ENCODE measurements at regions not wholly inside any gene's neighbourhood (a gene's known extent, or its start where the extent isn't known, plus 50 kb on each side); places are given as distances from the start of the nearest gene placed in this dataset.
A peak's percentile ranks its signal among the peaks of the same experiment; 100 is the strongest.

DNA sequence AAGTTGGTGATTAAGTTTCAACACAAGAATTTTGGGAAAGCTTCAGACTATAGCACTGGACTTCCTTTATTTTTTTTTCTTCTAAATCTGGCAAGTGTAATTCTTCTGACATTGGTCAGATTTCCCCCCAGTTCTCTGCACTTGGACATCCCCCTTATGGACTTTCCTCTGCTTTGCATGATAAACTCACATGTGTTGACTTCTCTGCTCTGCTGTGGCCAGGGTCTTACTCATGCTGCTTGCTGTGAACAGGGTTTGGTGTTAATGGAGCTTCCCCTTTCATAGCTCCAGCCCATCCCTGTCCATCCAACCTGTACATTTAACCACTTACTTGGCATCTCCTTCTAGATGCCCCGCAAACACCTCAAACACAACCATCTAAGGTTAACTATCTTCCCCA is 70.5 kb upstream of the SPATA13 start:
- Histone ChIP-seq H3K4me1 (ENCODE audit: control insufficient read depth, insufficient read depth, low read length) (peaks cover 43% of the 10 kb centered on the region), H3K27ac (ENCODE audit: insufficient read depth, low read depth, low read length, poor library complexity, severe bottlenecking) (no peak overlapping the region), H3K36me3 (ENCODE audit: control insufficient read depth, insufficient read depth, low read length) (no peaks in the 10 kb centered on the region), H3K4me3 (ENCODE audit: insufficient read depth, low read depth, low read length) (no peak overlapping the region), H3K27me3 (ENCODE audit: control insufficient read depth, insufficient read depth, low read length, poor library complexity, severe bottlenecking) (no peaks in the 10 kb centered on the region), H3K9me3 (ENCODE audit: control insufficient read depth, low read length) (no peaks in the 10 kb centered on the region)
- WGBS, 2 experiments: 99 to 100% methylated on average over 1 of the region's 1 CpG

DNA sequence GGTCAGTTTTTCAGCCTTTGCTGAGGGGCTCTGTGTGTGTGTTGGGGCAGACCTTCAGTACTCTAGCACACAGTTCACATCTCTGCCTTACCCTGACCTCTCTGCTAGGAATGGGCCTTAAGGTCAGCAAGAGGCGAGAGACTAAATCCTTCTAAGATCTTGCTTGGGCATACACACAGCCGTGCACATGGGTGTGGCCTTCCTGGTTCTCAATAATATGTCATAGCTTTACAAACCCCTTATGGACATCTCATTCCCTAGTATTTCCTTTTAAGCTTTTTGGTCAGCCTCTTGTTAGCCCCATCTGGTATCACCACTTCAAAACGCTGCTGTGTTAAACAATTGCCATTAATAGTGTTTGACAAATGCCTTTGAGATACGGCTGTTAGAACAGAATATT is 69.4 kb upstream of the SPATA13 start:
- WGBS, 2 experiments: 94 to 96% methylated on average over 4 of the region's 4 CpGs
- H3K4me3 ChIP-seq (ENCODE audit: insufficient read depth, low read depth, low read length): no peak overlapping the region

DNA sequence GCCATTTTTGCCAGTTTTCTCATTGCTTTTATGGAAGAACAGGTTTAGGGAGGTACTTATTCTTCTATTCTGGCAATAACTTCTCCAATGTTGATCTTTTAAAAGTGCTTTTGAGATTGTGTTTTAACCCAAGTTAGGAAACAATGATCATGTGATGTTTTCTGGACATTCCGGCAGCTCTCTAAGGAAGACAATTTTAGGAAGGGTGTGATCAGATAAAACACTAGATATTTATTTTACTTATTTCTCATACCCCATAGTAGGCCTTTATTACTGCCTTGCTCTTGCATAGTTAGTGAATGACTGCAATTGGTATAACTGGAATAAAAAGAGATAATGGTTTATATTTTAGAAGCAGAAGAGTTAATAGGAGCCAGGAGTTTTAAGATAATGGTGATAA is 68.4 kb upstream of the SPATA13 start:
- 80% methylated on average over 1 of the region's 1 CpG; no CpG with 5 or more reads in 1 of the 2 experiments for WGBS, 2 experiments
- Histone ChIP-seq H3K4me1 (ENCODE audit: control insufficient read depth, insufficient read depth, low read length) (peaks cover 23% of the 10 kb centered on the region), H3K27me3 (ENCODE audit: control insufficient read depth, insufficient read depth, low read length, poor library complexity, severe bottlenecking) (no peaks in the 10 kb centered on the region), H3K4me3 (ENCODE audit: insufficient read depth, low read depth, low read length) (no peak overlapping the region), H3K9me3 (ENCODE audit: control insufficient read depth, low read length) (no peaks in the 10 kb centered on the region), H3K27ac (ENCODE audit: insufficient read depth, low read depth, low read length, poor library complexity, severe bottlenecking) (no peak overlapping the region), H3K36me3 (ENCODE audit: control insufficient read depth, insufficient read depth, low read length) (no peaks in the 10 kb centered on the region)

More for the DNA sequence above, 69.4 kb upstream of the SPATA13 start:
- H3K27me3 ChIP-seq (ENCODE audit: control insufficient read depth, insufficient read depth, low read length, poor library complexity, severe bottlenecking): no peaks in the 10 kb centered on the region
- H3K27ac ChIP-seq (ENCODE audit: insufficient read depth, low read depth, low read length, poor library complexity, severe bottlenecking): no peak overlapping the region
- H3K36me3 ChIP-seq (ENCODE audit: control insufficient read depth, insufficient read depth, low read length): no peaks in the 10 kb centered on the region
- H3K9me3 ChIP-seq (ENCODE audit: control insufficient read depth, low read length): no peaks in the 10 kb centered on the region
- H3K4me1 ChIP-seq (ENCODE audit: control insufficient read depth, insufficient read depth, low read length): peaks cover 33% of the 10 kb centered on the region

DNA sequence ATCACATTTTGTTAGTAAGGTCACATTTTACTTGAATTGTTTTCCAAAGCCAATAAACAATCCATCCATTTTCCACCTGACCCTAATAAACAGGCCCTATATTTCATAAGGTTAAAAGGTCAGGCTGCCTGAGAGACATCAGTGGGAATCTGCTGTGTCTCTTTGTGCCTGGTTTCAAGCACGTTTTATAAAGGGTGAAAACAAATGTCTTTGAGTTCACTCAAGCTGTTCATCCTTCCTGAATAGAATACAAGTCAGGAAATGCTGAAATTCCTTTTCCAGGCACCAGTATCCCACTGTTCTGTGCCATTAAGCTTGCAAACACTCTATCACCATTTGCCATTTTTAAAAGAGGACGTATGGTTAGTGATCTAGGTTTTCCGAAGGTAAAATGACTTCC is 67.5 kb upstream of the SPATA13 start:
- H3K36me3 ChIP-seq (ENCODE audit: control insufficient read depth, insufficient read depth, low read length): no peaks in the 10 kb centered on the region
- WGBS, 2 experiments: 38 to 43% methylated on average over 3 of the region's 3 CpGs
- H3K27ac ChIP-seq (ENCODE audit: insufficient read depth, low read depth, low read length, poor library complexity, severe bottlenecking): peak overlapping the region; percentile 67
- no peaks in the 10 kb centered on the region for H3K27me3 ChIP-seq (ENCODE audit: control insufficient read depth, insufficient read depth, low read length, poor library complexity, severe bottlenecking)
- H3K4me3 ChIP-seq (ENCODE audit: insufficient read depth, low read depth, low read length): no peak overlapping the region
- H3K4me1 ChIP-seq (ENCODE audit: control insufficient read depth, insufficient read depth, low read length): peaks cover 16% of the 10 kb centered on the region
- H3K9me3 ChIP-seq (ENCODE audit: control insufficient read depth, low read length): no peaks in the 10 kb centered on the region

DNA sequence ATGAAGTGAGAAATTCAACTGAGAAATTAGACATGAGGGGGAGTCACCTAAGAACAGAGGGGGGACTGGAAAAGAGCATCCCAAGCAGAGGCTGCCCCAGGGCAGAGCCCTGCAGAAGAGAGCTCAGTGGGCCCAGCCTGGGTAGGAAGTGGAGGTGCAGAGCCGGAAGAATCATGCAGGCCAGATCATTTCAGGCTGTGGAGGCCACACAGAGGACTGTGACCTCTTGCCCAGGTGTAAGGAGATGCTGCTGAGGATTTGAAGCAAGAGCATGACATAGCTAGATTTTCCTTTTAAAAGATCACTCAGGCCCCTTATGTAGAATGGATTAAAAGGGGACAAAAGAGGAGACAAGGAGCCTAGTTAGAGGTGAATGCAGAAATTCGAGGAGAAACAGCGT is 63.9 kb upstream of the SPATA13 start:
- H3K27ac ChIP-seq (ENCODE audit: insufficient read depth, low read depth, low read length, poor library complexity, severe bottlenecking): no peak overlapping the region
- no peaks in the 10 kb centered on the region for H3K9me3 ChIP-seq (ENCODE audit: control insufficient read depth, low read length)
- peaks cover 21% of the 10 kb centered on the region for H3K4me1 ChIP-seq (ENCODE audit: control insufficient read depth, insufficient read depth, low read length)
- 86 to 87% methylated on average over 3 of the region's 3 CpGs for WGBS, 2 experiments
- no peaks in the 10 kb centered on the region for H3K36me3 ChIP-seq (ENCODE audit: control insufficient read depth, insufficient read depth, low read length)
- no peak overlapping the region for H3K4me3 ChIP-seq (ENCODE audit: insufficient read depth, low read depth, low read length)
- H3K27me3 ChIP-seq (ENCODE audit: control insufficient read depth, insufficient read depth, low read length, poor library complexity, severe bottlenecking): no peaks in the 10 kb centered on the region

DNA sequence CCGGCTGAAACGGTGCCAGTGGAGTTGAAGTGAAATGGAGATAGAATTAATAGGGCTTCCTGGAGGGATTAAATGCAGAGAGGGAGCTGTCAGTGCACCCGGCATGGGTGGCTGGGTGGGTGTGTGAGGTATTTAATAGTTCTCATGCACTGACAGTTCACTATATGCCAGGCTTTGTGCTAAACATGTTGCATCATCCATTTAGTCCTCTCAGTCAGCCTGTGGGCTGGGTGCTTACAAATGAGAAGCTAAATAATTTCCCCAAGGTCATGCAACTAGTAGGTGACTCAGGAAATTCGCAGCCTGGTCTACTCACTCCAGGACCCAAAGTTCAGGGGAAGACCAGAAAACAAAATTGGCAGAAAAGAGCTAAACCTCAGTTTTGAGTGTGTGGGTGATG is 63.5 kb upstream of the SPATA13 start:
- Histone ChIP-seq H3K27me3 (ENCODE audit: control insufficient read depth, insufficient read depth, low read length, poor library complexity, severe bottlenecking) (no peaks in the 10 kb centered on the region), H3K27ac (ENCODE audit: insufficient read depth, low read depth, low read length, poor library complexity, severe bottlenecking) (no peak overlapping the region), H3K4me3 (ENCODE audit: insufficient read depth, low read depth, low read length) (no peak overlapping the region), H3K4me1 (ENCODE audit: control insufficient read depth, insufficient read depth, low read length) (peaks cover 18% of the 10 kb centered on the region), H3K9me3 (ENCODE audit: control insufficient read depth, low read length) (no peaks in the 10 kb centered on the region), H3K36me3 (ENCODE audit: control insufficient read depth, insufficient read depth, low read length) (no peaks in the 10 kb centered on the region)
- WGBS, 2 experiments: 84 to 85% methylated on average over 4 of the region's 4 CpGs

DNA sequence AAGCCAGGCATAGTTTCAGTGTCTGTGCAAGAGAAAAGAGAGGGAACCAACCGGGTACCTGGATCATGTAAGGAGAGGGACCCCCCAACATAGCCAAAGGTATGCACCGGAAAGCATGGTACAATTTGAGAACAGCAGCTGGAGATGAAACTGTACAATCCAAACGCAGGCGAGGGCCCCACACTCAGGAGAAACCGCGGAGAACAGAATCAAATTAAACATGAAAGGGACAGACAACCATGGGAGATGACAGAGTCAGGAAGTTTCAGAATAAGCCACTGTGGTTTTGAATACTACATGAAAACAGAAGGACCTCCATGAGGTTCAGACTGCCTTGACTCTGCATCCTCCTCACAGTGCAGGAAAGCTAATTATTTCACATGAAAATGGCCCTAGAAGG is 62.9 kb upstream of the SPATA13 start:
- H3K27ac ChIP-seq (ENCODE audit: insufficient read depth, low read depth, low read length, poor library complexity, severe bottlenecking): no peak overlapping the region
- 91 to 92% methylated on average over 6 of the region's 6 CpGs for WGBS, 2 experiments
- H3K9me3 ChIP-seq (ENCODE audit: control insufficient read depth, low read length): no peaks in the 10 kb centered on the region
- H3K4me3 ChIP-seq (ENCODE audit: insufficient read depth, low read depth, low read length): no peak overlapping the region
- H3K4me1 ChIP-seq (ENCODE audit: control insufficient read depth, insufficient read depth, low read length): peaks cover 12% of the 10 kb centered on the region
- no peaks in the 10 kb centered on the region for H3K36me3 ChIP-seq (ENCODE audit: control insufficient read depth, insufficient read depth, low read length)
- H3K27me3 ChIP-seq (ENCODE audit: control insufficient read depth, insufficient read depth, low read length, poor library complexity, severe bottlenecking): no peaks in the 10 kb centered on the region

DNA sequence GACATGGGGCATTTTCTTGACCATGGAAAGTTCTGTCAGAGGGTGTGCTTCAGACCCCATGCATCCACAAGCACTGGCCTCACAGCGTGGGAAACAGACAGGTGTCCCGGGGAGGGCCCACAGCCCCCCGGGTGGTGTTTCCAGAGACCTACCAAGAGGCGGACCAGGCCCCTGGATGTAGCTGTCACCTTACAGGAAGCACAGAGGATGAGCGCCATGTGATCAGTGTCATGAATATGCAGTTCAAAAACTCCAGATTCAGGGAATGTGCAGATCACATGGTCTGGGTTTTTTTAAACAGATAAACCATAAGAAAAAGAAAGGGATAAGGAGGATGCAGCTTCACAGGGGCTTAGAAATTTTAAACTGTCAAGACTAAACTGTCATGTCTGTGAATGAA is 61.0 kb upstream of the SPATA13 start:
- no peak overlapping the region for H3K4me3 ChIP-seq (ENCODE audit: insufficient read depth, low read depth, low read length)
- H3K27ac ChIP-seq (ENCODE audit: insufficient read depth, low read depth, low read length, poor library complexity, severe bottlenecking): no peak overlapping the region
- no peaks in the 10 kb centered on the region for H3K9me3 ChIP-seq (ENCODE audit: control insufficient read depth, low read length)
- 91 to 93% methylated on average over 5 of the region's 5 CpGs for WGBS, 2 experiments
- no peaks in the 10 kb centered on the region for H3K36me3 ChIP-seq (ENCODE audit: control insufficient read depth, insufficient read depth, low read length)
- peaks cover 7% of the 10 kb centered on the region for H3K4me1 ChIP-seq (ENCODE audit: control insufficient read depth, insufficient read depth, low read length)
- H3K27me3 ChIP-seq (ENCODE audit: control insufficient read depth, insufficient read depth, low read length, poor library complexity, severe bottlenecking): no peaks in the 10 kb centered on the region

DNA sequence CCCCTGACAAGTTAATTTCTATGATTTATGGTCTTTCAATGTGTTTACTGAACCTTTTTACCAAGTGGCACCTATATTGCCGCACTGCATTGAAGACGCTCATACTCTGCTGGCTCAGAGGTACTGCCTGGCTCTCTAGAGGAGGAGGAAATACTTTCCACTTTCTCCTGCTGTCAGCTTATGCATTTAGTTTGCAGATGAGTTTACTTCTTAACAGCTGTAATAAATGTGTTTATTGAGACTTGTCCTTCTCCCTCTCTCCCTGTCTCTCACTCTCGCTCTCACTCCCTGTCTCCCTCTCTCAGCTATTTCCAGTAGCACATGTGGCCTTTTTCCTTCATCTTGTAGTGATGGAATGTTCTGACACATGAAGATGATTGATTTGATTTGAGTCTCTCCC is 60.3 kb upstream of the SPATA13 start:
- Histone ChIP-seq H3K4me1 (ENCODE audit: control insufficient read depth, insufficient read depth, low read length) (peaks cover 10% of the 10 kb centered on the region), H3K4me3 (ENCODE audit: insufficient read depth, low read depth, low read length) (no peak overlapping the region), H3K9me3 (ENCODE audit: control insufficient read depth, low read length) (no peaks in the 10 kb centered on the region), H3K27me3 (ENCODE audit: control insufficient read depth, insufficient read depth, low read length, poor library complexity, severe bottlenecking) (no peaks in the 10 kb centered on the region), H3K27ac (ENCODE audit: insufficient read depth, low read depth, low read length, poor library complexity, severe bottlenecking) (no peak overlapping the region), H3K36me3 (ENCODE audit: control insufficient read depth, insufficient read depth, low read length) (no peaks in the 10 kb centered on the region)
- WGBS, 2 experiments: 90 to 94% methylated on average over 3 of the region's 3 CpGs

DNA sequence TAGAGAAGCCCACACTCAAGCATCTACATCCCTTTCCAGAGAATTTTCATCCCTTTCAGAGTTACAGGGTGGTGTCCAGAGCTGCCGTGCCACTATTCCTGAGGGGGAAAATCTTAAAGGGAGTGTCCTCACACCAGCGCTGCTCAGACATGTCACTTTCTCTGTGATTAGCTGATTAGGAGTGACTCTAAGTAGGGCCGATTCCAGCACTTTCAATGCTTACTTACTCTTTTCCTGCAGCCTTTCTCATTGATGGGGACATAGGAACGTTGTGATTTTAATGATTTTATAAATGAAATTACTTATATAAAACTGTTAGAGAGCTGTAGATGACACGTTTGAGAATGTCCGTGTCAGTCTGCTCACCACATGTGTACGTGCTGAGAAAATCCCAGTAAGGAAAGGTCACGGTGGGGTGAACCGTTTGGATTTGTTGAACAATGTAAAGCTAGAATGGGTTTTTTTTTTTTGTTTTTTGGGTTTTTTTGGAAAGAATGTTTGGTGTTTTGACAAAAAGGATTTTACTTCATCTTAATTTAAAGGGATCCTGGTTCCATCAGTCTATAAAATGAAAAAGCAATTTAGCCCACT is 56.6 kb upstream of the SPATA13 start:
- Histone ChIP-seq H3K4me1 (ENCODE audit: control insufficient read depth, insufficient read depth, low read length) (peaks cover 10% of the 10 kb centered on the region), H3K4me3 (ENCODE audit: insufficient read depth, low read depth, low read length) (no peak overlapping the region), H3K9me3 (ENCODE audit: control insufficient read depth, low read length) (no peaks in the 10 kb centered on the region), H3K27ac (ENCODE audit: insufficient read depth, low read depth, low read length, poor library complexity, severe bottlenecking) (no peak overlapping the region), H3K36me3 (ENCODE audit: control insufficient read depth, insufficient read depth, low read length) (no peaks in the 10 kb centered on the region), H3K27me3 (ENCODE audit: control insufficient read depth, insufficient read depth, low read length, poor library complexity, severe bottlenecking) (no peaks in the 10 kb centered on the region)
- WGBS, 2 experiments: 84 to 90% methylated on average over 8 to 9 of the region's 9 CpGs

DNA sequence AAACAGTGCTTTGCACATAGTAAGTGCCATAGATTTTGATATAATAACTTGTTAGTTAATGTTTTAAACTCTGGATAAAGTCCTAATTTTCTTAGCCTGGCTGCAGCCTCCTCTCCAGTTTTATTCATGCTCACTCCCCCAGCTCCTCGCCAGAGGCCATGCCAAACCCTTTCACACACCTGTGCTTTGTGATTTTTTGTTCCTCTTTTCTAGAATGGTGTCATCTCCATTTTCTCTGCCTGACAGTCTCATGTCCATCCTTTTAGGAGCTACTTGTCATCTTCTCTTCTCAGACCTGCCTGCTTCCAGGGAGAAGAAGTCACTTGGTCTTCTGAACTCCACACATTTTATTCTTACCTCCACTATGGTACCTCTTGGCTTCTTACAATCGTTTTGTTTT is 55.8 kb upstream of the SPATA13 start:
- Histone ChIP-seq H3K27ac (ENCODE audit: insufficient read depth, low read depth, low read length, poor library complexity, severe bottlenecking) (no peak overlapping the region), H3K27me3 (ENCODE audit: control insufficient read depth, insufficient read depth, low read length, poor library complexity, severe bottlenecking) (no peaks in the 10 kb centered on the region), H3K4me1 (ENCODE audit: control insufficient read depth, insufficient read depth, low read length) (peaks cover 6% of the 10 kb centered on the region), H3K4me3 (ENCODE audit: insufficient read depth, low read depth, low read length) (no peak overlapping the region), H3K9me3 (ENCODE audit: control insufficient read depth, low read length) (no peaks in the 10 kb centered on the region), H3K36me3 (ENCODE audit: control insufficient read depth, insufficient read depth, low read length) (no peaks in the 10 kb centered on the region)
- WGBS, 2 experiments: 85 to 87% methylated on average over 2 of the region's 2 CpGs
